ENCODE measurements at regions not wholly inside any gene's neighbourhood (a gene's known extent, or its start where the extent isn't known, plus 50 kb on each side); places are given as distances from the start of the nearest gene placed in this dataset.

GRCh38 chr3:106575029-106575428 is 706.2 kb upstream of the CBLB start:
- H3K4me1 ChIP-seq (ENCODE audit: control insufficient read depth in 1 of 2, insufficient read depth in 1 of 2, low read depth in 1 of 2, low read length in 1 of 2): no peaks in the 10 kb centered on the region
- no peak overlapping the region for H3K27ac ChIP-seq
- no peaks in the 10 kb centered on the region for H3K9me3 ChIP-seq
- no peaks in the 10 kb centered on the region for H3K36me3 ChIP-seq
- H3K27me3 ChIP-seq: no peaks in the 10 kb centered on the region
- TF ChIP-seq CTCF (IDR thresholded peaks at IDR 0.05): no peak
- H3K4me3 ChIP-seq (ENCODE audit: low read depth in 1 of 2, low read length in 1 of 2): no peak overlapping the region

- no peak for TF ChIP-seq CTCF (IDR thresholded peaks at IDR 0.05)
These were observed 708.4 kb upstream of the CBLB start for GRCh38 chr3:106577241-106577640.

GRCh38 chr3:106578911-106579310 is 710.1 kb upstream of the CBLB start:
- Histone ChIP-seq H3K27ac (no peak overlapping the region), H3K36me3 (no peaks in the 10 kb centered on the region), H3K27me3 (no peaks in the 10 kb centered on the region), H3K4me1 (ENCODE audit: control insufficient read depth in 1 of 2, insufficient read depth in 1 of 2, low read depth in 1 of 2, low read length in 1 of 2) (no peaks in the 10 kb centered on the region), H3K4me3 (ENCODE audit: low read depth in 1 of 2, low read length in 1 of 2) (no peak overlapping the region), H3K9me3 (no peaks in the 10 kb centered on the region)
- no peak for TF ChIP-seq CTCF (IDR thresholded peaks at IDR 0.05)

More at GRCh38 chr3:106577241-106577640, 708.4 kb upstream of the CBLB start:
- Histone ChIP-seq H3K27ac (no peak overlapping the region), H3K4me1 (ENCODE audit: control insufficient read depth in 1 of 2, insufficient read depth in 1 of 2, low read depth in 1 of 2, low read length in 1 of 2) (no peaks in the 10 kb centered on the region), H3K36me3 (no peaks in the 10 kb centered on the region), H3K9me3 (no peaks in the 10 kb centered on the region), H3K4me3 (ENCODE audit: low read depth in 1 of 2, low read length in 1 of 2) (no peak overlapping the region), H3K27me3 (no peaks in the 10 kb centered on the region)

GRCh38 chr3:106582151-106582550 is 713.3 kb upstream of the CBLB start:
- Histone ChIP-seq H3K36me3 (no peaks in the 10 kb centered on the region), H3K27me3 (no peaks in the 10 kb centered on the region), H3K9me3 (no peaks in the 10 kb centered on the region), H3K4me3 (ENCODE audit: low read depth in 1 of 2, low read length in 1 of 2) (no peak overlapping the region), H3K27ac (no peak overlapping the region), H3K4me1 (ENCODE audit: control insufficient read depth in 1 of 2, insufficient read depth in 1 of 2, low read depth in 1 of 2, low read length in 1 of 2) (no peaks in the 10 kb centered on the region)
- TF ChIP-seq CTCF (IDR thresholded peaks at IDR 0.05): no peak

- Histone ChIP-seq H3K4me3 (ENCODE audit: low read depth in 1 of 2, low read length in 1 of 2) (no peak overlapping the region), H3K4me1 (ENCODE audit: control insufficient read depth in 1 of 2, insufficient read depth in 1 of 2, low read depth in 1 of 2, low read length in 1 of 2) (no peaks in the 10 kb centered on the region), H3K9me3 (no peaks in the 10 kb centered on the region), H3K36me3 (no peaks in the 10 kb centered on the region), H3K27ac (no peak overlapping the region), H3K27me3 (no peaks in the 10 kb centered on the region)
- no peak for TF ChIP-seq CTCF (IDR thresholded peaks at IDR 0.05)
These were observed 718.7 kb upstream of the CBLB start for GRCh38 chr3:106587551-106587950.

GRCh38 chr3:106588739-106589138 is 719.9 kb upstream of the CBLB start:
- Histone ChIP-seq H3K9me3 (no peaks in the 10 kb centered on the region), H3K4me1 (ENCODE audit: control insufficient read depth in 1 of 2, insufficient read depth in 1 of 2, low read depth in 1 of 2, low read length in 1 of 2) (no peaks in the 10 kb centered on the region), H3K4me3 (ENCODE audit: low read depth in 1 of 2, low read length in 1 of 2) (no peak overlapping the region), H3K27me3 (no peaks in the 10 kb centered on the region), H3K27ac (no peak overlapping the region), H3K36me3 (no peaks in the 10 kb centered on the region)
- no peak for TF ChIP-seq CTCF (IDR thresholded peaks at IDR 0.05)

Data from neutrophil (primary cell).